Activated CD4-positive, alpha-beta T cell treated with anti-CD3 and anti-CD28 coated beads, Interleukin-2, amount 10 ng/mL, durations not matched to agents 7 days and 5 days (primary cell): ENCODE measurements at regions not wholly inside any gene's neighbourhood (a gene's known extent, or its start where the extent isn't known, plus 50 kb on each side); places are given as distances from the start of the nearest gene placed in this dataset.

Experiments used
- CTCF ChIA-PET: fragments of 350-600 bp; sonication (Branson Sonifier 250); formaldehyde crosslinking; loops from one replicate; lab custom pipeline; 2021; ENCODE audit warnings: antibody characterized with exemption; lab: Charles Lee
- POLR2A ChIA-PET: fragments of 350-600 bp; sonication (Branson Sonifier 250); formaldehyde crosslinking; loops from one replicate; lab custom pipeline; 2021; ENCODE audit warnings: antibody characterized with exemption; lab: Charles Lee
- DNase-seq: peaks from one replicate; pipeline ENCODE4 v3.0.0-alpha.2; 2020
- H3K27ac Mint-ChIP-seq: one replicate; pipeline ENCODE4 v1.8.0; 2021; ENCODE audit warnings: mild to moderate bottlenecking, moderate library complexity, mixed read lengths
- H3K27me3 Mint-ChIP-seq: one replicate; pipeline ENCODE4 v1.8.0; 2021; ENCODE audit warnings: mixed read lengths
- H3K36me3 Mint-ChIP-seq: one replicate; pipeline ENCODE4 v1.8.0; 2021; ENCODE audit warnings: low read depth, mixed read lengths
- H3K4me1 Mint-ChIP-seq: one replicate; pipeline ENCODE4 v1.8.0; 2021; ENCODE audit warnings: mixed read lengths
- H3K4me3 Mint-ChIP-seq: one replicate; pipeline ENCODE4 v1.8.0; 2021; ENCODE audit warnings: mild to moderate bottlenecking, moderate library complexity, mixed read lengths
- H3K9me3 Mint-ChIP-seq: one replicate; pipeline ENCODE4 v1.8.0; 2021; ENCODE audit warnings: mixed read lengths

DNA sequence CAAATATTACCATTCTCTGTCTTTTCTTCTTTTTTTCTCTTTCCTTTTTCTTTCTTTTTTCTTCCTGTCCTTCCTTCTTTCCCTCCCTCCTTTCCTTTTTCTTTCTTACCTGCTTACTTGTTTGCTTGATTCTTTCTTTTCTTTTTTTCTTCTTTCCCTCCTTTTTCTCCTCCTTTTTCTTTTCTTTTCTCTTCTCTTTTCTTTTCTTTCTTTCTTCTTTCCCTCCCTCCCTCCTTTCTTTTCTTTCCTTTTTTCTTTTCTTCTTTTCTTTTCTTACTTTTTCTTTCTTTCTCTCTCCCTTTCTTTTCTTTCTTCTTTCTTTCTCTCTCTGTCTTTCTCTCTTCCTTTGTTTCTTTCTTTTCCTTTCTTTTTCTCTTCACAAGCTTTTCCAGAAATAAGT is 697.4 kb upstream of the ADGRL3 start:
- Mint-ChIP-seq H3K36me3 (no peaks in the 10 kb centered on the region), H3K4me1 (no peaks in the 10 kb centered on the region), H3K27ac (no peak overlapping the region), H3K4me3 (no peak overlapping the region), H3K27me3 (no peaks in the 10 kb centered on the region), H3K9me3 (peaks cover 20% of the 10 kb centered on the region)
- no peak for DNase-seq
- ChIA-PET POLR2A (no interaction called here), CTCF (no interaction called here)

DNA sequence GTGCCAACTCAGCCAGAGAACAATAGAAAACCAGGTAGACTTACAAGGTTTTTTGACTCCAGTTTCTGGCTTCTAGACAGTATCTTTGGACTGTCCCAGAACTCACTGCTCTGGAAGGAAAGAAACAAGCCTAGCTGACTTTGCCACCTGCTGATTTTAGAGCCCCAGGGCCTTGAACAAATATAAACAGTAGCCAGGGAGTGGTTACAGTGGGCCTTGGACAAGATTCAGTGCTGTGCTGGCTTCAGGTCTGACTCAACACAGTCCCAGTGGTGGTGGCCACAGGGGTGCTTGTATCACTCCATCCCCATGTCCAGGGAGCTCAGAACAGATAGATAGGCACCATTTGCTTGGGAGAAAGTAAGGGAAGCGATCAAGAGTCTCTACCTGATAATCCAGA is 694.1 kb upstream of the ADGRL3 start:
- no peaks in the 10 kb centered on the region for H3K27me3 Mint-ChIP-seq
- H3K27ac Mint-ChIP-seq = no peak overlapping the region
- CTCF ChIA-PET = no interaction called here
- H3K9me3 Mint-ChIP-seq = peaks cover 26% of the 10 kb centered on the region
- no peak overlapping the region for H3K4me3 Mint-ChIP-seq
- DNase-seq = no peak
- POLR2A ChIA-PET = no interaction called here
- no peaks in the 10 kb centered on the region for H3K4me1 Mint-ChIP-seq
- no peaks in the 10 kb centered on the region for H3K36me3 Mint-ChIP-seq

DNA sequence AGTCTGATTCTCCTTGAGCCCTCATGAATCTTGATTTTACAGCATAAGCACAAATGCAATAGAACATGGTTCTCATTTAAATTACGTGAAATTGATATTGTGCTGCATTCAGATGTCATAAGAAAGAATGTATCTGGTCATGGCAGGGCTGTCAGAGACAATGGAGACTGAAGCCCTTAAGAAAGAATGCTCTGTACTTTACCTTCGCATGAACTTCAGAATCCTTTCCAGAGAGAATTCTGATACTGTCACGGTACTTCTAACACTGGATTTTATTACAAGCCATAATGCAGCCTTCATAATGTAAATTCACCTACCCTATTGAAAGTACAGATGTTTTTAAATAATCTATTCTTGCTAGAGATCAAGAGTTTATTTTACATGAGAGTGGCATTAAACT is 677.9 kb upstream of the ADGRL3 start:
- H3K27me3 Mint-ChIP-seq = no peaks in the 10 kb centered on the region
- H3K36me3 Mint-ChIP-seq = no peaks in the 10 kb centered on the region
- H3K4me3 Mint-ChIP-seq = no peak overlapping the region
- CTCF ChIA-PET = no interaction called here
- POLR2A ChIA-PET = no interaction called here
- DNase-seq = no peak
- H3K4me1 Mint-ChIP-seq = no peaks in the 10 kb centered on the region
- H3K9me3 Mint-ChIP-seq = peaks cover 2% of the 10 kb centered on the region
- no peak overlapping the region for H3K27ac Mint-ChIP-seq

DNA sequence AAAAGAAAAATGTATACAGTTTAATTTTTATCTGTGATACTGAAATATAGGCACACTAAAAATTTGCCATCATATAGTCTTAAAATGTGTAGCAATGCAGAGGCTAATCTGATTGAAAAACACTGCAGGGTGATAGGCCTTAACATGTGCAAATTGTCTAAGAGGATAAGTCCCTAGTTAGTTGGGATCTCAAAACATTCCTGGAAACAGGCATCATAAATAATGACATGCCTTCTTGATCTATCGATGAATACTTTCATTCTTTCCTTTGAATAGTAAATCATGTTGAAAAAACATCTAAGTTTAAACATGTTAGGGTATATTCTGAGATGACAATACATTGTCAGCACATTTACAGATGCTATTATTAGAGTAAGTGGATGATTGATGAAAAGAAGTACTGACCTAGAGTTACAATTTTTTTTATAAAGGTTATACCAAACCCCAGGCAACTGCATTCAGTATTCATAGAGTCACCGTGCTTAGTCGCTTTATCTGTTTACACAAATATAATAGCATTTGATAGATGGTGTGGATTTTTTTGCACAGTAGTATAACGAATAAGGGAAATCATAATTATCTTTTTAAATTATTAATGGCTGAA is 668.2 kb upstream of the ADGRL3 start:
- Mint-ChIP-seq H3K4me1 (no peaks in the 10 kb centered on the region), H3K27ac (no peak overlapping the region), H3K36me3 (no peaks in the 10 kb centered on the region), H3K9me3 (peaks cover 4% of the 10 kb centered on the region), H3K27me3 (no peaks in the 10 kb centered on the region), H3K4me3 (no peak overlapping the region)
- ChIA-PET POLR2A (no interaction called here), CTCF (no interaction called here)
- no peak for DNase-seq

DNA sequence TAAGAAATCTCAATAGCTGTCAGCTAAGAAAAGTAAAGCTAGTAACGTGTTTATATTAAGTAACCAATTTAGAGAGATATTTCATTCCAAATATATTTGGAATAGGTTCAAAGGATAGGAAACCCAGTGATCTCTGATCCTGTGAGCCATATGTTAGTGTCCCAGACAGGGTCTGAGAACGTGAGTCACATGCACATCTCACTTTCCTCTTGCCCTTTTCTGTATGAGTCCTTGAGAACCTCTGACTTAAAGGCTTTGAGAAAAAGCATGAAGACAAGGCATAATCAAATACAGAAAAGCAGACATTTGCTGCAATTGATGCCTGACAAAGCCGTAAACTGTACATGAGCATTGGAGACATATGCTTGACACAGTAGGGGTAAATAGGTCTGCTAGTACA is 655.1 kb upstream of the ADGRL3 start:
- Mint-ChIP-seq H3K9me3 (peaks cover 15% of the 10 kb centered on the region), H3K27me3 (no peaks in the 10 kb centered on the region), H3K36me3 (no peaks in the 10 kb centered on the region), H3K27ac (no peak overlapping the region), H3K4me1 (no peaks in the 10 kb centered on the region), H3K4me3 (no peak overlapping the region)
- DNase-seq = no peak
- CTCF ChIA-PET = no interaction called here
- POLR2A ChIA-PET = no interaction called here

DNA sequence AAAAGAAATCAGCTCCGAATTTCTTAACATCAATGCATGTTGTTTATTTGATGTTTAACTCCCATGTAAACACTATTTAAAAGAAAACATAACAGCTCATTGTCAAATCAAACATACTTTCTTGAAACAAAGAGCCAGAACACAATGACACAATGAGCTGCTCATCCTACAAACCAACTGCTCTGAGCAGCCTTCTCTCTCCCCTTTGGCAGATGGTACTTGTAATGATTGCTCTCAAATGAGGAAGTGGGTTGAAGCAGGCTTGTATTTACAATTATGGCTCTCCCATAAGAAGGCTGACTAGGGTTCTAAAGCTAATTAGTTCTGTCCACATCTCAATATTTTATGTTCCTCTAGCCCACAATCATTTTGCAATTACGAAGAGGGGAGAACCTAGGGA is 637.8 kb upstream of the ADGRL3 start:
- H3K4me3 Mint-ChIP-seq = no peak overlapping the region
- POLR2A ChIA-PET = no interaction called here

DNA sequence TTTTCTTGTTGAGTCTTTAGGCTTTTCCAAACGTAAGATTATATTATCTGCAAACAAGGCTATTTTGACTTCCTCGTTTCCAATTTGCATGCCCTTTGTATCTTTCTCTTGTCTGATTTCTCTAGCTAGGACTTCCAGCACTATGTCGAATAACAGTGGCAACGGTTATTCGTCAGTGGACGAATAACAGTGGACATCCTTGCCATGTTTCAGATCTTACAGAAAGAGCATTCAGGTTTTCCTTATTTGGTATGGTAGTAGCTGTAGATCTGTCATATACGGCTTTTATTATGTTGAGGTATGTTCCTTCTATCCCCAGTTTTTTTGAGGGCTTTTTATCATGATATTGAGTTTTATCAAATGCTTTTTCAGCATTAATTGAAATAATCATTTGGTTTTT is 634.6 kb upstream of the ADGRL3 start:
- Mint-ChIP-seq H3K4me3 (no peak overlapping the region), H3K27me3 (no peaks in the 10 kb centered on the region), H3K4me1 (no peaks in the 10 kb centered on the region), H3K9me3 (peaks cover 10% of the 10 kb centered on the region), H3K27ac (no peak overlapping the region), H3K36me3 (no peaks in the 10 kb centered on the region)
- ChIA-PET CTCF (no interaction called here), POLR2A (no interaction called here)
- no peak for DNase-seq

More for the DNA sequence above, 637.8 kb upstream of the ADGRL3 start:
- DNase-seq = no peak
- CTCF ChIA-PET = no interaction called here
- Mint-ChIP-seq H3K9me3 (peaks cover 7% of the 10 kb centered on the region), H3K27me3 (no peaks in the 10 kb centered on the region), H3K27ac (no peak overlapping the region), H3K4me1 (no peaks in the 10 kb centered on the region), H3K36me3 (no peaks in the 10 kb centered on the region)

DNA sequence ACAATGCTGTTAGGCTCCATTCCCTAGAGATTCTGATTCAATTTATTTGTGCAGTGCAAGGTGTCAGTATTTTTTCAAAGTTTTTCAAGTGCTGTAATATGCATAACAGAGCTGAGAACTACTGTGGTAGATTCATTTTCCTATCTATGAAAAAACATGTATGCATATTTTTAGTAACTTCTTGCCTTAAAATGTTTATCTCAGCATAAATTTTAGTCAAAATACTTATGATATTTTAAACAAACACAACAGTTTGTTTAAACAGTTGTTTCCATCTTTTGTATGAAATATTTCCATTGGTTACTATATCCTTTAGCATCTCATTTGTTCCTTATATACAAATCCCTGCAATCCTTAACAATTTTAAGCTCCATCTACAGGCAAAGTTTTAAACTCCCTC is 624.8 kb upstream of the ADGRL3 start:
- peaks cover 14% of the 10 kb centered on the region for H3K9me3 Mint-ChIP-seq
- no peak overlapping the region for H3K27ac Mint-ChIP-seq
- ChIA-PET CTCF (no interaction called here), POLR2A (no interaction called here)
- H3K4me1 Mint-ChIP-seq = no peaks in the 10 kb centered on the region
- DNase-seq = no peak
- H3K36me3 Mint-ChIP-seq = no peaks in the 10 kb centered on the region
- no peak overlapping the region for H3K4me3 Mint-ChIP-seq
- H3K27me3 Mint-ChIP-seq = no peaks in the 10 kb centered on the region

DNA sequence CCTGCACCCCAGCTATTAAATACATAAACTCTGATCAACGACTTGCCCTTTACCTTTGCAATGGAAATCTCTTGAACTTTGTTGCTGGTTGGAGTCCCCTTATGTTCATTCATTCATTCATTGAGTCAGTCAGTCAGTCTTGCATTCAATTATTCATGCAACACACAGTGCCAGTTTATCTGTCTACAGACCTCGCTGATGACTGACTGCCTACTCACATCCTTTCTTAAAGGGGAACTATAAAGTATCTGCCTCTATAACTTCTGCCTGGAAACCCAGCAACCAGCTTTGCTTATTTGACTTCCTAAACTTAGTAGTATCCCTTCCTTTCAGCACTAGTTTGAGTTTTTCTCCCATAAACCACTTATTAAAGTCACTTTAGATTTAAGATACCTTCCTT is 620.8 kb upstream of the ADGRL3 start:
- ChIA-PET CTCF (no interaction called here), POLR2A (no interaction called here)
- Mint-ChIP-seq H3K4me3 (no peak overlapping the region), H3K36me3 (no peaks in the 10 kb centered on the region), H3K27me3 (no peaks in the 10 kb centered on the region), H3K4me1 (no peaks in the 10 kb centered on the region), H3K9me3 (peaks cover 9% of the 10 kb centered on the region), H3K27ac (no peak overlapping the region)
- DNase-seq = no peak

DNA sequence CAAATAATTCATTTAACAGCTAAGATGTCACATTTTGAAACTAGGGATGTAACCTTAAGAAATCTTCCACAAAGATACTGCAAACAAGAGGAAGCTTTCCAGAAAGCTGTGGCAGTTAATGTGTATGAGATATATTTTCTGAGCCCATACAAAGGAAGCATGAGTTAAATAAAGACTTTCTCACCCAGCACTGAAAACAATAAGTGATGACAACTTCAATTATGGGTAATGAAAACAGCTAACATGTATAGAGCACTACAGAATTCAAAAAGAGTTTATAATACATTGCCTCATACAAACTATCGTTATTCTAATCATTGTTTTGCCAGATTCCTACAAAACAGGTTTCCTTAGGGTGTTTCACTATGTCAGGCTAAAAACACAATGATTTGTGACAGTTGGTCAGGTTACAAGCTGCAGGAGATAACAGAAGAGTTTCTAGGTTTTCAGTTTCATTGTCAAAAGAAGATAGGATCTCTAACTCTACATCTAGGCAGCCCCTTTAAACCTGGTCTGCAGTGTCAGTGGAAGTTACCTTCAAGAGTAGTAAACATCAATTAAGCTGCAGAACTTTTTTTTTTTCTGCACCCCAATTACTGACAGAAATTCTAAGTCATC is 618.1 kb upstream of the ADGRL3 start:
- ChIA-PET POLR2A (no interaction called here), CTCF (no interaction called here)
- no peak overlapping the region for H3K4me3 Mint-ChIP-seq
- no peaks in the 10 kb centered on the region for H3K27me3 Mint-ChIP-seq
- no peak overlapping the region for H3K27ac Mint-ChIP-seq
- H3K4me1 Mint-ChIP-seq = no peaks in the 10 kb centered on the region
- peaks cover 5% of the 10 kb centered on the region for H3K9me3 Mint-ChIP-seq
- no peaks in the 10 kb centered on the region for H3K36me3 Mint-ChIP-seq
- no peak for DNase-seq

DNA sequence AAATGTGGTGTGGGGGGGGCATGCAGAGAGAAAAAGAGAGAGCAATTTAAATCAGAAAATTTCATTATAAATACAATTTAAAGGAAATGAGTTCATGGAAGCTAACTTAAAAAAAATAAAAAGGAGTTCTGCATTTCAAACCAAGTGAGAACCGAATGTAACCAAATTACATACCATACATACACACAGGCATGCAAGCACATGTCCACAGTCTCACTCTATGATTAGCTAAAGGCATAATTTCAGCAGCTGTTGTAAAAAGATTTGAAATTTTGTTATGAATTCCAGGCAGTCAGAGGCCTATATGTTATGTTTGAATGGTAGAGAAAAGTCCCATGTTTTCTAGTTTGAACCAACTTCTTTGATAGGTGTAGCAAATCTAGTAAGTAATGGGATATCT is 611.6 kb upstream of the ADGRL3 start:
- DNase-seq = no peak
- Mint-ChIP-seq H3K36me3 (no peaks in the 10 kb centered on the region), H3K9me3 (peaks cover 3% of the 10 kb centered on the region), H3K27ac (no peak overlapping the region), H3K27me3 (no peaks in the 10 kb centered on the region), H3K4me1 (no peaks in the 10 kb centered on the region), H3K4me3 (no peak overlapping the region)
- ChIA-PET POLR2A (no interaction called here), CTCF (no interaction called here)

DNA sequence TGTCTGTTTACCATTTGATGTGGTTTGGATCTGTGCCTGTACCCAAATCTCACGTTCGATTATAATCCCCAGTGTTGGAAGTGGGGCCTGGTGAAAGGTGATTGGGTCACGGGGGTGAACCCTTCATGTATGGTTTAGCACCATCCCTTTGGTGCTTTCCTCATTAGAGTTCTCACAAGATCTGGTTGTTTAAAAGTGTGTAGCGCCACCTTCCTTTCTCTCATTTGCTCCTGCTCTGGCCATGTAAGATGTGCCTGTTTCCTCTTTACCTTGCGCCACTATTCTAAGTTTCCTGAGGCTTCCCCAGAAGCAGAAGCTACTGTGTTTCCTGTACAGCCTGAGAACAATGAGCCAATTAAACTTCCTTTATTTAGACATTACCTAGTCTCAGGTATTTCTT is 610.7 kb upstream of the ADGRL3 start:
- no peaks in the 10 kb centered on the region for H3K27me3 Mint-ChIP-seq
- H3K27ac Mint-ChIP-seq = no peak overlapping the region
- POLR2A ChIA-PET = no interaction called here
- CTCF ChIA-PET = no interaction called here
- H3K9me3 Mint-ChIP-seq = peaks cover 3% of the 10 kb centered on the region
- no peaks in the 10 kb centered on the region for H3K36me3 Mint-ChIP-seq
- no peak for DNase-seq
- no peak overlapping the region for H3K4me3 Mint-ChIP-seq
- no peaks in the 10 kb centered on the region for H3K4me1 Mint-ChIP-seq

DNA sequence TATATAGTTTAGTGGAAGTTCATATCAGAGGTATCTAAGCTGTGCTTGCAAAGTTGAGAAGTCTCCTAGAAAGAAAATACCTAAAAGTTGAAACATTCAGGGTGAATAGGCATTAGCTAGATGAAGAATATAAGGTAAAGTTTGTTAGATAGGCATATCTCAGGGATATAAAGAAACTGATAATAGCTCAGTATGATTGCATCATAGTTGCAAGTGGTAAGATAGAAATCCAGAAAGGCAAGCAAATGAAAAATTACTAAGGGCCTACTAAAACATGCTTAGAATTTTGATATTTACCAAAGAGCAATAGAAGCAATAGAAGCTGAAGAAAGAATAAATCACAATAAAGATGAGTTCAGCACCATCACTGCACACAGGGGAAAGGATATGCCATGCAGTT is 610.0 kb upstream of the ADGRL3 start:
- H3K9me3 Mint-ChIP-seq = peaks cover 3% of the 10 kb centered on the region

DNA sequence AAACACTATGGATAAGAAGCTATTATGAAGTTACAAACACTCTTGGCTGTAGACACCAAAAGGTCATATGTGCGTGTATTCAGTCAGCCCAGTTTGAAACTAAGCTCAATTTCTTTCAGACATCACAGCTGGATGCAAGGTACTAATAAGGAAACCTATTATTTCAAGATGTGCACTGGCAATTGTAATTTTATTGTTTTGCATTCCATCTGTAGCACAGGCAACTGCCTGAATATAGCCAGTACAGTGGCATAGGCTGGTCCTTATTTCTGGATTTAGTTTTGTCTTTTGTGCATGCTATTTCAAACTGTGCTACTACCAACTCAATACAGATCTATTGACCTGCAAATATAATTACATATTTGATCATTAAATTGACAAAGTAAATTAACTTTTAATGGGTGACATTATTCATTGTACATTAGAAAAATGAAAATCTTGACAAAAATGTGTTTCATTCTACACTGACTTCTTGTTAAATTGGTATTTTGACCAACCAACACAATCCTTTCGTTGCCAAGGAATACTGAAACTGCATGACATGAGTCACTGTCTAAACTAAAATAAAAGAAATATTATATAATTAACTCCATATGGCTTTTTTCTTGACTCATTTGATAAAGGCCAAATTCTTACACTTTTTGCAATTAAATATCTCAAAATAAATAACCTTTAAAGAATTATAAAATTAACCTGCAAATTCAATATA is 594.3 kb upstream of the ADGRL3 start:
- Mint-ChIP-seq H3K4me1 (no peaks in the 10 kb centered on the region), H3K27me3 (no peaks in the 10 kb centered on the region), H3K36me3 (no peaks in the 10 kb centered on the region), H3K4me3 (no peak overlapping the region), H3K27ac (no peak overlapping the region), H3K9me3 (peaks cover 7% of the 10 kb centered on the region)
- ChIA-PET CTCF (no interaction called here), POLR2A (no interaction called here)
- DNase-seq = no peak

More for the DNA sequence above, 610.0 kb upstream of the ADGRL3 start:
- no peak overlapping the region for H3K4me3 Mint-ChIP-seq
- no peak overlapping the region for H3K27ac Mint-ChIP-seq
- H3K4me1 Mint-ChIP-seq = no peaks in the 10 kb centered on the region
- ChIA-PET CTCF (no interaction called here), POLR2A (no interaction called here)
- no peak for DNase-seq
- no peaks in the 10 kb centered on the region for H3K36me3 Mint-ChIP-seq
- no peaks in the 10 kb centered on the region for H3K27me3 Mint-ChIP-seq
